Stomach smooth muscle (tissue), 2 donors: ENCODE measurements at regions not wholly inside any gene's neighbourhood (a gene's known extent, or its start where the extent isn't known, plus 50 kb on each side); places are given as distances from the start of the nearest gene placed in this dataset.

ENCODE experiments used
- H3K27ac ChIP-seq: one replicate; pipeline ENCODE4 v1.7.0; 2013; ENCODE audit warnings: mild to moderate bottlenecking, low read length, inconsistent platforms
- H3K27me3 ChIP-seq, 2 donors: one replicate each; pipeline ENCODE4 v1.7.0; 2013; ENCODE audit warnings: low read length in 2 of 2; ENCODE audit not compliant: insufficient read depth in 2 of 2, control insufficient read depth in 1 of 2
- H3K36me3 ChIP-seq, 2 donors: one replicate each; pipeline ENCODE4 v1.7.0; 2013; ENCODE audit warnings: low read length in 2 of 2; ENCODE audit not compliant: control insufficient read depth in 2 of 2, insufficient read depth in 2 of 2
- H3K4me1 ChIP-seq: one replicate; pipeline ENCODE4 v1.7.0; 2013; ENCODE audit warnings: low read length; ENCODE audit not compliant: control insufficient read depth, insufficient read depth
- H3K4me3 ChIP-seq, 2 donors: one replicate each; pipeline ENCODE4 v1.7.0; 2013; ENCODE audit warnings: low read length in 2 of 2
- H3K9ac ChIP-seq, 2 donors: one replicate each; pipeline ENCODE4 v1.7.0; 2013; ENCODE audit warnings: low read length in 2 of 2, mild to moderate bottlenecking in 1 of 2
- H3K9me3 ChIP-seq, 2 donors: one replicate each; pipeline ENCODE4 v1.7.0; 2013; ENCODE audit warnings: low read length in 2 of 2; ENCODE audit not compliant: control insufficient read depth in 2 of 2
- donor health status: healthy.
- donor health status: Pancreatic carcinoma.

- H3K4me3 ChIP-seq: no peak overlapping the region
- peaks cover 3% of the 10 kb centered on the region for H3K4me1 ChIP-seq
- H3K9ac ChIP-seq: no peak overlapping the region
- H3K27me3 ChIP-seq: no peaks in the 10 kb centered on the region
- no peak overlapping the region for H3K27ac ChIP-seq
- no peaks in the 10 kb centered on the region for H3K9me3 ChIP-seq
- H3K36me3 ChIP-seq: no peaks in the 10 kb centered on the region
These were observed 288.6 kb upstream of the LDB2 start for GRCh38 chr4:17187003-17187402.

- H3K4me3 ChIP-seq: no peak overlapping the region
- no peak overlapping the region for H3K9ac ChIP-seq
- H3K4me1 ChIP-seq: no peaks in the 10 kb centered on the region
- H3K27ac ChIP-seq: no peak overlapping the region
- H3K27me3 ChIP-seq: no peaks in the 10 kb centered on the region
- H3K9me3 ChIP-seq: peaks cover 0 to 2% of the 10 kb centered on the region in 2 donors
- H3K36me3 ChIP-seq: no peaks in the 10 kb centered on the region
These were observed 284.4 kb upstream of the LDB2 start for GRCh38 chr4:17182888-17183287.

- no peak overlapping the region for H3K27ac ChIP-seq
- H3K4me1 ChIP-seq: no peaks in the 10 kb centered on the region
- H3K27me3 ChIP-seq: no peaks in the 10 kb centered on the region
- no peak overlapping the region for H3K4me3 ChIP-seq
- H3K9ac ChIP-seq: no peak overlapping the region
- H3K9me3 ChIP-seq: peaks cover 0 to 2% of the 10 kb centered on the region in 2 donors
- no peaks in the 10 kb centered on the region for H3K36me3 ChIP-seq
These were observed 276.3 kb upstream of the LDB2 start for GRCh38 chr4:17174751-17175150.

- Histone ChIP-seq H3K27ac (no peak overlapping the region), H3K4me1 (no peaks in the 10 kb centered on the region)
These were observed 274.9 kb upstream of the LDB2 start for GRCh38 chr4:17173300-17173699.

GRCh38 chr4:17170131-17170530, 271.7 kb upstream of the LDB2 start:
- Histone ChIP-seq H3K4me3 (no peak overlapping the region), H3K4me1 (no peaks in the 10 kb centered on the region), H3K27ac (no peak overlapping the region), H3K9me3 (no peaks in the 10 kb centered on the region), H3K27me3 (no peaks in the 10 kb centered on the region), H3K36me3 (no peaks in the 10 kb centered on the region), H3K9ac (no peak overlapping the region)

More at GRCh38 chr4:17173300-17173699, 274.9 kb upstream of the LDB2 start:
- Histone ChIP-seq H3K27me3 (no peaks in the 10 kb centered on the region), H3K36me3 (no peaks in the 10 kb centered on the region), H3K9ac (no peak overlapping the region), H3K9me3 (peaks cover 0 to 2% of the 10 kb centered on the region in 2 donors), H3K4me3 (no peak overlapping the region)

GRCh38 chr4:17169699-17170098, 271.3 kb upstream of the LDB2 start:
- Histone ChIP-seq H3K27ac (no peak overlapping the region), H3K36me3 (no peaks in the 10 kb centered on the region)

GRCh38 chr4:17168571-17168970, 270.1 kb upstream of the LDB2 start:
- Histone ChIP-seq H3K9ac (no peak overlapping the region), H3K36me3 (no peaks in the 10 kb centered on the region), H3K4me3 (no peak overlapping the region), H3K4me1 (no peaks in the 10 kb centered on the region), H3K27ac (no peak overlapping the region), H3K9me3 (no peaks in the 10 kb centered on the region), H3K27me3 (no peaks in the 10 kb centered on the region)

More at GRCh38 chr4:17169699-17170098, 271.3 kb upstream of the LDB2 start:
- Histone ChIP-seq H3K27me3 (no peaks in the 10 kb centered on the region), H3K9me3 (no peaks in the 10 kb centered on the region), H3K4me1 (no peaks in the 10 kb centered on the region), H3K4me3 (no peak overlapping the region), H3K9ac (no peak overlapping the region)

GRCh38 chr4:17166954-17167353, 268.5 kb upstream of the LDB2 start:
- no peak overlapping the region for H3K27ac ChIP-seq
- no peaks in the 10 kb centered on the region for H3K9me3 ChIP-seq
- no peak overlapping the region for H3K9ac ChIP-seq
- H3K4me1 ChIP-seq: no peaks in the 10 kb centered on the region
- no peaks in the 10 kb centered on the region for H3K36me3 ChIP-seq
- no peak overlapping the region for H3K4me3 ChIP-seq
- no peaks in the 10 kb centered on the region for H3K27me3 ChIP-seq

- Histone ChIP-seq H3K9me3 (no peaks in the 10 kb centered on the region), H3K36me3 (no peaks in the 10 kb centered on the region), H3K4me3 (no peak overlapping the region), H3K4me1 (no peaks in the 10 kb centered on the region), H3K9ac (no peak overlapping the region), H3K27me3 (no peaks in the 10 kb centered on the region), H3K27ac (no peak overlapping the region)
These were observed 266.8 kb upstream of the LDB2 start for GRCh38 chr4:17165286-17165685.

- H3K4me1 ChIP-seq: no peaks in the 10 kb centered on the region
- no peak overlapping the region for H3K4me3 ChIP-seq
- no peak overlapping the region for H3K9ac ChIP-seq
- no peaks in the 10 kb centered on the region for H3K36me3 ChIP-seq
- no peak overlapping the region for H3K27ac ChIP-seq
- no peaks in the 10 kb centered on the region for H3K27me3 ChIP-seq
- H3K9me3 ChIP-seq: no peaks in the 10 kb centered on the region
These were observed 266.2 kb upstream of the LDB2 start for GRCh38 chr4:17164666-17165065.

GRCh38 chr4:17163156-17163771, 264.8 kb upstream of the LDB2 start:
- H3K9me3 ChIP-seq: no peaks in the 10 kb centered on the region
- no peaks in the 10 kb centered on the region for H3K36me3 ChIP-seq
- H3K27me3 ChIP-seq: no peaks in the 10 kb centered on the region
- H3K4me3 ChIP-seq: no peak overlapping the region
- no peaks in the 10 kb centered on the region for H3K4me1 ChIP-seq
- H3K9ac ChIP-seq: no peak overlapping the region
- H3K27ac ChIP-seq: no peak overlapping the region
